ENCODE measurements at regions not wholly inside any gene's neighbourhood (a gene's known extent, or its start where the extent isn't known, plus 50 kb on each side); places are given as distances from the start of the nearest gene placed in this dataset.

GRCh38 chr13:62433660-62434059, 1018.0 kb upstream of the PCDH20 start:
- no peaks in the 10 kb centered on the region for H3K27me3 ChIP-seq
- no peak overlapping the region for H3K4me3 ChIP-seq
- no peak overlapping the region for H3K27ac ChIP-seq
- no peaks in the 10 kb centered on the region for H3K4me1 ChIP-seq
- H3K36me3 ChIP-seq: no peaks in the 10 kb centered on the region
- no peaks in the 10 kb centered on the region for H3K9me3 ChIP-seq
- TF ChIP-seq EP300 (IDR thresholded peaks at IDR 0.05) (no peak), POLR2A (IDR thresholded peaks at IDR 0.05) (no peak), POLR2AphosphoS5 (IDR thresholded peaks at IDR 0.05) (no peak), CTCF (IDR thresholded peaks at IDR 0.05) (no peak)
- ATAC-seq: no peak

GRCh38 chr13:62432906-62433305, 1017.3 kb upstream of the PCDH20 start:
- no peak overlapping the region for H3K4me3 ChIP-seq
- H3K36me3 ChIP-seq: no peaks in the 10 kb centered on the region
- no peaks in the 10 kb centered on the region for H3K9me3 ChIP-seq
- ATAC-seq: no peak
- no peaks in the 10 kb centered on the region for H3K4me1 ChIP-seq
- H3K27me3 ChIP-seq: no peaks in the 10 kb centered on the region
- no peak overlapping the region for H3K27ac ChIP-seq
- no peak for TF ChIP-seq CTCF (IDR thresholded peaks at IDR 0.05)
- TF ChIP-seq EP300 (IDR thresholded peaks at IDR 0.05): no peak
- TF ChIP-seq POLR2AphosphoS5 (IDR thresholded peaks at IDR 0.05): no peak
- TF ChIP-seq POLR2A (IDR thresholded peaks at IDR 0.05): no peak

- no peak overlapping the region for H3K27ac ChIP-seq
- no peaks in the 10 kb centered on the region for H3K9me3 ChIP-seq
- no peaks in the 10 kb centered on the region for H3K4me1 ChIP-seq
- no peak for ATAC-seq
- H3K27me3 ChIP-seq: no peaks in the 10 kb centered on the region
- TF ChIP-seq POLR2A (IDR thresholded peaks at IDR 0.05): no peak
- TF ChIP-seq EP300 (IDR thresholded peaks at IDR 0.05): no peak
- TF ChIP-seq CTCF (IDR thresholded peaks at IDR 0.05): no peak
- TF ChIP-seq POLR2AphosphoS5 (IDR thresholded peaks at IDR 0.05): no peak
- no peaks in the 10 kb centered on the region for H3K36me3 ChIP-seq
- 85 to 86% methylated on average over 1 of the region's 1 CpG for WGBS, 2 donors (ENCODE audit: low coverage in 1 of 2)
- H3K4me3 ChIP-seq: no peak overlapping the region
Observed at GRCh38 chr13:62432295-62432694, 1016.6 kb upstream of the PCDH20 start.

GRCh38 chr13:62431852-62432251, 1016.2 kb upstream of the PCDH20 start:
- no peaks in the 10 kb centered on the region for H3K27me3 ChIP-seq
- H3K36me3 ChIP-seq: no peaks in the 10 kb centered on the region
- H3K27ac ChIP-seq: no peak overlapping the region
- no peak for TF ChIP-seq CTCF (IDR thresholded peaks at IDR 0.05)
- no peak for TF ChIP-seq EP300 (IDR thresholded peaks at IDR 0.05)
- TF ChIP-seq POLR2A (IDR thresholded peaks at IDR 0.05): no peak
- TF ChIP-seq POLR2AphosphoS5 (IDR thresholded peaks at IDR 0.05): no peak
- H3K4me1 ChIP-seq: no peaks in the 10 kb centered on the region
- H3K9me3 ChIP-seq: no peaks in the 10 kb centered on the region
- H3K4me3 ChIP-seq: no peak overlapping the region
- no peak for ATAC-seq

- no peak overlapping the region for H3K4me3 ChIP-seq
- no peaks in the 10 kb centered on the region for H3K36me3 ChIP-seq
- H3K4me1 ChIP-seq: no peaks in the 10 kb centered on the region
- no peaks in the 10 kb centered on the region for H3K27me3 ChIP-seq
- ATAC-seq: no peak
- H3K9me3 ChIP-seq: no peaks in the 10 kb centered on the region
- TF ChIP-seq POLR2AphosphoS5 (IDR thresholded peaks at IDR 0.05) (no peak), EP300 (IDR thresholded peaks at IDR 0.05) (no peak), CTCF (IDR thresholded peaks at IDR 0.05) (no peak), POLR2A (IDR thresholded peaks at IDR 0.05) (no peak)
- H3K27ac ChIP-seq: no peak overlapping the region
- 54 to 84% methylated on average over 3 of the region's 3 CpGs for whole genome bisulfite sequencing, 2 donors (ENCODE audit: low coverage in 1 of 2)
Observed at GRCh38 chr13:62418872-62419271, 1003.2 kb upstream of the PCDH20 start.

Measured in gastroesophageal sphincter (tissue), 4 donors.